H1 (cell line): ENCODE measurements at regions not wholly inside any gene's neighbourhood (a gene's known extent, or its start where the extent isn't known, plus 50 kb on each side); places are given as distances from the start of the nearest gene placed in this dataset.

Experiments
- CHD1 ChIP-seq: IDR thresholded peaks from 2 replicates; pipeline ENCODE4 v1.6.1; 2012; ENCODE audit warnings: low read depth, low read length, improper control_type of control experiment
- CHD2 ChIP-seq: IDR thresholded peaks from 2 replicates; pipeline ENCODE4 v1.6.1; 2012; ENCODE audit warnings: low read length, improper control_type of control experiment
- CTBP2 ChIP-seq: IDR thresholded peaks from 2 replicates; pipeline ENCODE4 v1.7.0; 2011; ENCODE audit warnings: borderline replicate concordance, mild to moderate bottlenecking, moderate library complexity, mixed read lengths, low read length; ENCODE audit not compliant: insufficient read depth, insufficient read length
- GTF2F1 ChIP-seq: IDR thresholded peaks from 2 replicates; pipeline ENCODE4 v1.6.1; 2012; ENCODE audit warnings: low read depth, low read length, improper control_type of control experiment, borderline replicate concordance
- JUND ChIP-seq: IDR thresholded peaks from 2 replicates; pipeline ENCODE4 v1.6.1; 2011; ENCODE audit warnings: mild to moderate bottlenecking, improper control_type of control experiment, low read length
- MAX ChIP-seq: IDR thresholded peaks from 2 replicates; pipeline ENCODE4 v1.6.1; 2012; ENCODE audit warnings: inconsistent platforms
- NRF1 ChIP-seq: IDR thresholded peaks from 2 replicates; pipeline ENCODE4 v1.6.1; 2011; ENCODE audit warnings: mild to moderate bottlenecking, low read depth, low read length, improper control_type of control experiment
- PHF8 ChIP-seq: fragments of 200-600 bp; sonication (generic); conservative IDR thresholded peaks from 2 replicates; pipeline ENCODE4 v1.7.1; 2012; ENCODE audit warnings: low read depth, mild to moderate bottlenecking, inconsistent platforms, low read length, moderate library complexity
- SP2 ChIP-seq: IDR thresholded peaks from 2 replicates; pipeline ENCODE4 v1.6.1; 2012; ENCODE audit warnings: mild to moderate bottlenecking, low read length, inconsistent platforms
- SRF ChIP-seq: IDR thresholded peaks from 2 replicates; pipeline ENCODE4 v1.6.1; 2011; ENCODE audit warnings: mild to moderate bottlenecking, low read depth, low read length, moderate library complexity
- TAF1 ChIP-seq: IDR thresholded peaks from 2 replicates; pipeline ENCODE4 v1.6.1; 2011; ENCODE audit warnings: mild to moderate bottlenecking, low read depth, low read length

GRCh38 chr4:189124791-189125190 is 815.9 kb upstream of the FRG1 start (continued):
- TF ChIP-seq GTF2F1 (no peak), SRF (no peak), MAX (no peak), TAF1 (no peak), CHD2 (no peak), SP2 (no peak), CHD1 (no peak), CTBP2 (no peak), NRF1 (no peak), JUND (no peak), PHF8 (no peak)
